HEK293 (cell line): ENCODE measurements at regions not wholly inside any gene's neighbourhood (a gene's known extent, or its start where the extent isn't known, plus 50 kb on each side); places are given as distances from the start of the nearest gene placed in this dataset.

Source experiments
- CTCF ChIA-PET: fragments of 350-600 bp; formaldehyde crosslinking; extraction: SDS; loops from one replicate; lab custom pipeline; 2021; ENCODE audit warnings: antibody characterized with exemption; lab: Yijun Ruan, JAX
- POLR2A ChIA-PET: fragments of 300-600 bp; formaldehyde crosslinking; extraction: SDS; loops from one replicate; lab custom pipeline; 2020; ENCODE audit warnings: antibody characterized with exemption, inconsistent platforms; lab: Yijun Ruan, JAX
- H3K27ac ChIP-seq: fragments of 200-500 bp; sonication (Bioruptor generic); 2 replicates; pipeline ENCODE4 v1.5.1; 2014; ENCODE audit warnings: low read depth, low read length, control low read depth, inconsistent platforms; ENCODE audit errors: extremely low read depth
- H3K36me3 ChIP-seq, 2 experiments: fragments of 200-500 bp in 1 of 2; sonication (Bioruptor generic) in 1 of 2; 1 replicate in 1 of 2; 2 replicates in 1 of 2; pipeline ENCODE4 v1.5.1; 2014 to 2017; ENCODE audit warnings: inconsistent platforms in 2 of 2, low read length in 2 of 2; ENCODE audit not compliant: control insufficient read depth in 2 of 2, insufficient read depth in 1 of 2
- H3K4me1 ChIP-seq: fragments of 200-500 bp; sonication (Bioruptor generic); 2 replicates; pipeline ENCODE4 v1.5.1; 2014; ENCODE audit warnings: mild to moderate bottlenecking, low read length, inconsistent platforms; ENCODE audit not compliant: control insufficient read depth, insufficient read depth
- H3K4me3 ChIP-seq: 2 replicates; pipeline ENCODE4 v1.5.1; 2011; ENCODE audit warnings: low read depth, mild to moderate bottlenecking, control low read depth, low read length, moderate library complexity
- H3K9me3 ChIP-seq: fragments of 200-500 bp; sonication (Bioruptor generic); 2 replicates; pipeline ENCODE4 v1.5.1; 2014; ENCODE audit warnings: low read depth, low read length, inconsistent platforms; ENCODE audit not compliant: control insufficient read depth, insufficient read depth
- ZNF121 ChIP-seq: fragments of 450-650 bp; formaldehyde crosslinking; IDR thresholded peaks from 2 replicates; pipeline ENCODE4 v1.5.1; 2016; ENCODE audit warnings: missing biosample characterization, missing genetic modification characterization
- ZNF157 ChIP-seq: fragments of 450-650 bp; formaldehyde crosslinking; IDR thresholded peaks from 2 replicates; pipeline ENCODE4 v1.5.1; 2016; ENCODE audit warnings: missing biosample characterization, missing genetic modification characterization
- ZNF16 ChIP-seq: fragments of 450-650 bp; formaldehyde crosslinking; IDR thresholded peaks from 2 replicates; pipeline ENCODE4 v1.5.1; 2016; ENCODE audit warnings: low read depth, missing biosample characterization, missing genetic modification characterization
- ZNF266 ChIP-seq: fragments of 450-650 bp; formaldehyde crosslinking; IDR thresholded peaks from 2 replicates; pipeline ENCODE4 v1.5.1; 2016; ENCODE audit warnings: missing biosample characterization, missing genetic modification characterization, low read depth
- ZNF37A ChIP-seq: fragments of 450-650 bp; IDR thresholded peaks from 2 replicates; pipeline ENCODE4 v1.5.1; 2018; ENCODE audit warnings: missing biosample characterization, missing genetic modification characterization
- ZNF521 ChIP-seq: fragments of 450-650 bp; formaldehyde crosslinking; IDR thresholded peaks from 2 replicates; pipeline ENCODE4 v1.5.1; 2017; ENCODE audit warnings: missing biosample characterization, mild to moderate bottlenecking, missing genetic modification characterization
- ZNF529 ChIP-seq: fragments of 450-650 bp; formaldehyde crosslinking; IDR thresholded peaks from 2 replicates; pipeline ENCODE4 v1.5.1; 2017; ENCODE audit warnings: missing genetic modification characterization, missing biosample characterization; ENCODE audit not compliant: insufficient replicate concordance
- ZNF555 ChIP-seq: fragments of 450-650 bp; formaldehyde crosslinking; conservative IDR thresholded peaks from 2 replicates; pipeline ENCODE4 v1.5.1; 2017; ENCODE audit warnings: missing biosample characterization, mild to moderate bottlenecking, missing genetic modification characterization, inconsistent platforms
- ZNF561 ChIP-seq: fragments of 450-650 bp; IDR thresholded peaks from 2 replicates; pipeline ENCODE4 v1.5.1; 2018; ENCODE audit warnings: missing biosample characterization, missing genetic modification characterization, borderline replicate concordance
- ZNF768 ChIP-seq: fragments of 450-650 bp; formaldehyde crosslinking; IDR thresholded peaks from 2 replicates; pipeline ENCODE4 v1.5.1; 2018; ENCODE audit warnings: missing biosample characterization, mild to moderate bottlenecking, missing genetic modification characterization
- TF ChIP-seq, protein P1 (sequence below): fragments of 450-650 bp; formaldehyde crosslinking; IDR thresholded peaks from 2 replicates; pipeline ENCODE4 v1.5.1; 2017; ENCODE audit warnings: missing biosample characterization, missing genetic modification characterization
- TF ChIP-seq, protein P2 (sequence below): fragments of 450-650 bp; formaldehyde crosslinking; IDR thresholded peaks from 2 replicates; pipeline ENCODE4 v1.5.1; 2016; ENCODE audit warnings: missing biosample characterization, missing genetic modification characterization
- TF ChIP-seq, protein P3 (sequence below): fragments of 450-650 bp; formaldehyde crosslinking; IDR thresholded peaks from 2 replicates; pipeline ENCODE4 v1.5.1; 2016; ENCODE audit warnings: missing biosample characterization, missing genetic modification characterization
- TF ChIP-seq, protein P4 (sequence below): fragments of 450-650 bp; formaldehyde crosslinking; IDR thresholded peaks from 2 replicates; pipeline ENCODE4 v1.5.1; 2016; ENCODE audit warnings: missing biosample characterization, missing genetic modification characterization
- TF ChIP-seq, protein P5 (sequence below): fragments of 450-650 bp; formaldehyde crosslinking; IDR thresholded peaks from 2 replicates; pipeline ENCODE4 v1.5.1; 2016; ENCODE audit warnings: missing biosample characterization, missing genetic modification characterization
- TF ChIP-seq, protein P6 (sequence below): fragments of 450-650 bp; formaldehyde crosslinking; IDR thresholded peaks from 2 replicates; pipeline ENCODE4 v1.5.1; 2017; ENCODE audit warnings: missing biosample characterization, mild to moderate bottlenecking, missing genetic modification characterization, moderate library complexity

DNA sequence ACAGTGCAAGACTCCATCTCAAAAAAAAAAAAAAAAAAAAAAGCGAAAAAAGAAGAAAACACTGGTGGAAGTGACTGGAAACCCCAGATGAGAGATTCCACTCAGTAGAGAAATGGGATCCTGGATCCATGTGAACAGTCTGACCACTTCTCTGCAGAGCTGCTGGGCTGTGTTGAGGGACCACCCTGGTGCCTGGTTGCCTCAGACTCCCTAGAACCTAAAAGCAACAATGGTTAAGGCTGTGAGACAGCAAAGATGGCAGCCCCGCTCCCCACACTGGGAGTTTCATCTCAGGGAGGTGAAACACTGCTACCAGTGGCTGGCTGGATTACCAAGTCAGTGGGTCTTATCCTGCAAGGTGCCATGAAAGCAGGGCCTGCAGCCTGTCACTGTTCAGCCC, 152.8 kb upstream of the ARSJ start:
- Histone ChIP-seq H3K9me3 (no peaks in the 10 kb centered on the region), H3K36me3 (no peaks in the 10 kb centered on the region), H3K4me3 (no peak overlapping the region), H3K27ac (no peak overlapping the region), H3K4me1 (no peaks in the 10 kb centered on the region)
- CTCF ChIA-PET: interaction anchor here (0.6 to 0.7 kb wide), 2 partner anchors 211 to 716 kb away, joined by 3 to 4 read pairs; no protein-coding TSS in a partner anchor
- TF ChIP-seq, protein P1, sequence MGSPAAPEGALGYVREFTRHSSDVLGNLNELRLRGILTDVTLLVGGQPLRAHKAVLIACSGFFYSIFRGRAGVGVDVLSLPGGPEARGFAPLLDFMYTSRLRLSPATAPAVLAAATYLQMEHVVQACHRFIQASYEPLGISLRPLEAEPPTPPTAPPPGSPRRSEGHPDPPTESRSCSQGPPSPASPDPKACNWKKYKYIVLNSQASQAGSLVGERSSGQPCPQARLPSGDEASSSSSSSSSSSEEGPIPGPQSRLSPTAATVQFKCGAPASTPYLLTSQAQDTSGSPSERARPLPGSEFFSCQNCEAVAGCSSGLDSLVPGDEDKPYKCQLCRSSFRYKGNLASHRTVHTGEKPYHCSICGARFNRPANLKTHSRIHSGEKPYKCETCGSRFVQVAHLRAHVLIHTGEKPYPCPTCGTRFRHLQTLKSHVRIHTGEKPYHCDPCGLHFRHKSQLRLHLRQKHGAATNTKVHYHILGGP: no peak
- TF ChIP-seq, protein P2, sequence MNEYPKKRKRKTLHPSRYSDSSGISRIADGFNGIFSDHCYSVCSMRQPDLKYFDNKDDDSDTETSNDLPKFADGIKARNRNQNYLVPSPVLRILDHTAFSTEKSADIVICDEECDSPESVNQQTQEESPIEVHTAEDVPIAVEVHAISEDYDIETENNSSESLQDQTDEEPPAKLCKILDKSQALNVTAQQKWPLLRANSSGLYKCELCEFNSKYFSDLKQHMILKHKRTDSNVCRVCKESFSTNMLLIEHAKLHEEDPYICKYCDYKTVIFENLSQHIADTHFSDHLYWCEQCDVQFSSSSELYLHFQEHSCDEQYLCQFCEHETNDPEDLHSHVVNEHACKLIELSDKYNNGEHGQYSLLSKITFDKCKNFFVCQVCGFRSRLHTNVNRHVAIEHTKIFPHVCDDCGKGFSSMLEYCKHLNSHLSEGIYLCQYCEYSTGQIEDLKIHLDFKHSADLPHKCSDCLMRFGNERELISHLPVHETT (tag by site-specific recombination): no peak
- TF ChIP-seq, all 188 proteins: peak for 0
- POLR2A ChIA-PET: no interaction called here

DNA sequence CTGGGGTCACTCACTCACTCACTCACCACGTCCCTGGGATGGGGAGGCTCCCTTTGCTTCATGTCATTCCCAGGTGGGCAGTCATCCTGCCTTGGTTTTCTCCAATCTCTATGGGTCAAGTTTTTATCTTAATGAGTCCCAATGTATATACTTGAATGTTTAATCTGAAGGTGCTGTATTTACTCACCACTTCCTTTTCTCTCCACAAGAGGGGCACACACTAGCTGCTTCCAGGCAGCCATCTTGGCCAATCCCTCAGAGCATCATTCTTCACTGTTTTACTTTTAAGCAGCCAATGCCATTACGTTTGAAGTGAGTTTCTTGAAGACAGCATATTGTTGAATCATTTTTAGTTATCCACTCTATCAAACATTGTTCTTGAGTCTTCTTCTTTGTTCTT, 153.4 kb upstream of the ARSJ start:
- no peaks in the 10 kb centered on the region for H3K36me3 ChIP-seq
- ChIA-PET POLR2A (no interaction called here), CTCF (interaction anchor here (0.6 to 0.7 kb wide), 4 partner anchors 37 to 349 kb away, joined by 3 to 4 read pairs (median 3); no protein-coding TSS in a partner anchor)
- no peaks in the 10 kb centered on the region for H3K4me1 ChIP-seq
- no peak for TF ChIP-seq ZNF521 (tag by site-specific recombination)
- no peak overlapping the region for H3K4me3 ChIP-seq
- no peaks in the 10 kb centered on the region for H3K9me3 ChIP-seq
- H3K27ac ChIP-seq: no peak overlapping the region

DNA sequence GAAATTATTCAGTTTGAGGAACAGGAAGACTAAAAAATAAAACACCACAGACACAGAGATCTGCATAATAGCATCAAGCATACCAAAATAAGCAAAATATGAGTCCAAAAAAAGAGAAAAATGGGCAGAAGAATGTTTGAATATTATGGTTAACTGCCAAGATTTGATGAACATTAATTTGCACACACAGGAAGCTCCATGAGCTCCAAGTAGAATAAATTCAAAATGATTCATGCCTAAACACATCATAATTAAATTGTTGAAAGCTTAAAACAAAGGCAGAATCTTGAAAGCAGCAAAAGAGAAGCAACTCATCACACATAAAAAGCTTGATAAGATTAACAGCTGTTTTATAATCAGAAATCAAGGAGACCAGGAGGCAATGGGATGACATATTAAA, 156.6 kb upstream of the ARSJ start:
- Histone ChIP-seq H3K9me3 (no peaks in the 10 kb centered on the region), H3K4me1 (no peaks in the 10 kb centered on the region), H3K4me3 (no peak overlapping the region), H3K36me3 (no peaks in the 10 kb centered on the region), H3K27ac (no peak overlapping the region)
- CTCF ChIA-PET: no interaction called here
- POLR2A ChIA-PET: no interaction called here
- TF ChIP-seq, protein P3, sequence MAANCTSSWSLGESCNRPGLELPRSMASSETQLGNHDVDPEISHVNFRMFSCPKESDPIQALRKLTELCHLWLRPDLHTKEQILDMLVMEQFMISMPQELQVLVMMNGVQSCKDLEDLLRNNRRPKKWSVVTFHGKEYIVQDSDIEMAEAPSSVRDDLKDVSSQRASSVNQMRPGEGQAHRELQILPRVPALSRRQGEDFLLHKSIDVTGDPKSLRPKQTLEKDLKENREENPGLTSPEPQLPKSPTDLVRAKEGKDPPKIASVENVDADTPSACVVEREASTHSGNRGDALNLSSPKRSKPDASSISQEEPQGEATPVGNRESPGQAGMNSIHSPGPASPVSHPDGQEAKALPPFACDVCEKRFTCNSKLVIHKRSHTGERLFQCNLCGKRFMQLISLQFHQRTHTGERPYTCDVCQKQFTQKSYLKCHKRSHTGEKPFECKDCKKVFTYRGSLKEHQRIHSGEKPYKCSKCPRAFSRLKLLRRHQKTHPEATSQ (tag by site-specific recombination): no peak
- no peak for TF ChIP-seq ZNF561 (tag by site-specific recombination)
- no peak for TF ChIP-seq ZNF37A
- TF ChIP-seq ZNF157 (tag by site-specific recombination): no peak
- TF ChIP-seq ZNF768 (tag by site-specific recombination): no peak
- no peak for TF ChIP-seq ZNF121 (tag by site-specific recombination)
- no peak for TF ChIP-seq ZNF555
- TF ChIP-seq ZNF16 (tag by site-specific recombination): no peak
- TF ChIP-seq, protein P4, sequence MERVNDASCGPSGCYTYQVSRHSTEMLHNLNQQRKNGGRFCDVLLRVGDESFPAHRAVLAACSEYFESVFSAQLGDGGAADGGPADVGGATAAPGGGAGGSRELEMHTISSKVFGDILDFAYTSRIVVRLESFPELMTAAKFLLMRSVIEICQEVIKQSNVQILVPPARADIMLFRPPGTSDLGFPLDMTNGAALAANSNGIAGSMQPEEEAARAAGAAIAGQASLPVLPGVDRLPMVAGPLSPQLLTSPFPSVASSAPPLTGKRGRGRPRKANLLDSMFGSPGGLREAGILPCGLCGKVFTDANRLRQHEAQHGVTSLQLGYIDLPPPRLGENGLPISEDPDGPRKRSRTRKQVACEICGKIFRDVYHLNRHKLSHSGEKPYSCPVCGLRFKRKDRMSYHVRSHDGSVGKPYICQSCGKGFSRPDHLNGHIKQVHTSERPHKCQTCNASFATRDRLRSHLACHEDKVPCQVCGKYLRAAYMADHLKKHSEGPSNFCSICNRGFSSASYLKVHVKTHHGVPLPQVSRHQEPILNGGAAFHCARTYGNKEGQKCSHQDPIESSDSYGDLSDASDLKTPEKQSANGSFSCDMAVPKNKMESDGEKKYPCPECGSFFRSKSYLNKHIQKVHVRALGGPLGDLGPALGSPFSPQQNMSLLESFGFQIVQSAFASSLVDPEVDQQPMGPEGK (tag by site-specific recombination): no peak
- TF ChIP-seq, protein P5, sequence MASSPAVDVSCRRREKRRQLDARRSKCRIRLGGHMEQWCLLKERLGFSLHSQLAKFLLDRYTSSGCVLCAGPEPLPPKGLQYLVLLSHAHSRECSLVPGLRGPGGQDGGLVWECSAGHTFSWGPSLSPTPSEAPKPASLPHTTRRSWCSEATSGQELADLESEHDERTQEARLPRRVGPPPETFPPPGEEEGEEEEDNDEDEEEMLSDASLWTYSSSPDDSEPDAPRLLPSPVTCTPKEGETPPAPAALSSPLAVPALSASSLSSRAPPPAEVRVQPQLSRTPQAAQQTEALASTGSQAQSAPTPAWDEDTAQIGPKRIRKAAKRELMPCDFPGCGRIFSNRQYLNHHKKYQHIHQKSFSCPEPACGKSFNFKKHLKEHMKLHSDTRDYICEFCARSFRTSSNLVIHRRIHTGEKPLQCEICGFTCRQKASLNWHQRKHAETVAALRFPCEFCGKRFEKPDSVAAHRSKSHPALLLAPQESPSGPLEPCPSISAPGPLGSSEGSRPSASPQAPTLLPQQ (tag by site-specific recombination): no peak
- no peak for TF ChIP-seq ZNF529 (tag by site-specific recombination)
- TF ChIP-seq, protein P6, sequence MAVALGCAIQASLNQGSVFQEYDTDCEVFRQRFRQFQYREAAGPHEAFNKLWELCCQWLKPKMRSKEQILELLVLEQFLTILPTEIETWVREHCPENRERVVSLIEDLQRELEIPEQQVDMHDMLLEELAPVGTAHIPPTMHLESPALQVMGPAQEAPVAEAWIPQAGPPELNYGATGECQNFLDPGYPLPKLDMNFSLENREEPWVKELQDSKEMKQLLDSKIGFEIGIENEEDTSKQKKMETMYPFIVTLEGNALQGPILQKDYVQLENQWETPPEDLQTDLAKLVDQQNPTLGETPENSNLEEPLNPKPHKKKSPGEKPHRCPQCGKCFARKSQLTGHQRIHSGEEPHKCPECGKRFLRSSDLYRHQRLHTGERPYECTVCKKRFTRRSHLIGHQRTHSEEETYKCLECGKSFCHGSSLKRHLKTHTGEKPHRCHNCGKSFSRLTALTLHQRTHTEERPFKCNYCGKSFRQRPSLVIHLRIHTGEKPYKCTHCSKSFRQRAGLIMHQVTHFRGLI (tag by site-specific recombination): no peak
- no peak for TF ChIP-seq ZNF266
